ENCODE measurements at regions not wholly inside any gene's neighbourhood (a gene's known extent, or its start where the extent isn't known, plus 50 kb on each side); places are given as distances from the start of the nearest gene placed in this dataset.

GRCh38 chr3:162521669-162522068, 1025.1 kb downstream of the OTOL1 start:
- TF ChIP-seq CTCF (IDR thresholded peaks at IDR 0.05; ENCODE audit: low read depth, low read length, missing control alignments) = no peak

GRCh38 chr3:162525066-162525742, 1028.6 kb downstream of the OTOL1 start:
- no peak overlapping the region for H3K4me3 ChIP-seq (replicated peaks; ENCODE audit: low read depth, low read length)
- TF ChIP-seq CTCF (IDR thresholded peaks at IDR 0.05; ENCODE audit: low read depth, low read length, missing control alignments) = no peak
- peak; percentile 88 for DNase-seq (ENCODE audit: extremely low read depth, low read depth)

More at GRCh38 chr3:162521669-162522068, 1025.1 kb downstream of the OTOL1 start:
- no peak for DNase-seq (ENCODE audit: extremely low read depth, low read depth)
- no peak overlapping the region for H3K4me3 ChIP-seq (replicated peaks; ENCODE audit: low read depth, low read length)

GRCh38 chr3:162525771-162526170, 1029.2 kb downstream of the OTOL1 start:
- TF ChIP-seq CTCF (IDR thresholded peaks at IDR 0.05; ENCODE audit: low read depth, low read length, missing control alignments) = no peak
- DNase-seq (ENCODE audit: extremely low read depth, low read depth) = no peak
- no peak overlapping the region for H3K4me3 ChIP-seq (replicated peaks; ENCODE audit: low read depth, low read length)

- no peak for TF ChIP-seq CTCF (IDR thresholded peaks at IDR 0.05; ENCODE audit: low read depth, low read length, missing control alignments)
- no peak overlapping the region for H3K4me3 ChIP-seq (replicated peaks; ENCODE audit: low read depth, low read length)
- DNase-seq (ENCODE audit: extremely low read depth, low read depth) = no peak
Measured at GRCh38 chr3:162534431-162534830, 1037.8 kb downstream of the OTOL1 start.

GRCh38 chr3:162538491-162538890, 1041.9 kb downstream of the OTOL1 start:
- DNase-seq (ENCODE audit: extremely low read depth, low read depth) = peak; percentile 56

GRCh38 chr3:162538906-162539305, 1042.3 kb downstream of the OTOL1 start:
- no peak for TF ChIP-seq CTCF (IDR thresholded peaks at IDR 0.05; ENCODE audit: low read depth, low read length, missing control alignments)
- peak; percentile 4 for DNase-seq (ENCODE audit: extremely low read depth, low read depth)
- H3K4me3 ChIP-seq (replicated peaks; ENCODE audit: low read depth, low read length) = no peak overlapping the region

More at GRCh38 chr3:162538491-162538890, 1041.9 kb downstream of the OTOL1 start:
- H3K4me3 ChIP-seq (replicated peaks; ENCODE audit: low read depth, low read length) = no peak overlapping the region
- TF ChIP-seq CTCF (IDR thresholded peaks at IDR 0.05; ENCODE audit: low read depth, low read length, missing control alignments) = no peak

GRCh38 chr3:162540421-162540820, 1043.8 kb downstream of the OTOL1 start:
- DNase-seq (ENCODE audit: extremely low read depth, low read depth) = no peak
- no peak for TF ChIP-seq CTCF (IDR thresholded peaks at IDR 0.05; ENCODE audit: low read depth, low read length, missing control alignments)
- no peak overlapping the region for H3K4me3 ChIP-seq (replicated peaks; ENCODE audit: low read depth, low read length)
